Neural cell (in vitro differentiated cells): ENCODE measurements at regions not wholly inside any gene's neighbourhood (a gene's known extent, or its start where the extent isn't known, plus 50 kb on each side); places are given as distances from the start of the nearest gene placed in this dataset.

Experiments
- EP300 ChIP-seq: fragments of 450-650 bp; conservative IDR thresholded peaks from 2 replicates; pipeline ENCODE4 v1.6.1; 2014; ENCODE audit warnings: antibody characterized with exemption, mild to moderate bottlenecking, moderate library complexity; ENCODE audit not compliant: poor library complexity, severe bottlenecking
- EZH2 ChIP-seq: fragments of 200-600, 300-800 bp; shearing (Covaris generic), sonication (generic); IDR thresholded peaks from 2 replicates; pipeline ENCODE4 v1.6.1; 2014; ENCODE audit warnings: antibody characterized with exemption, low read length, borderline replicate concordance, mild to moderate bottlenecking; ENCODE audit not compliant: insufficient read depth, poor library complexity, severe bottlenecking
- POLR2AphosphoS5 ChIP-seq: IDR thresholded peaks from 2 replicates; pipeline ENCODE4 v1.6.1; 2012
- RAD21 ChIP-seq: fragments of 450-650 bp; conservative IDR thresholded peaks from 2 replicates; pipeline ENCODE4 v1.6.1; 2014; ENCODE audit warnings: antibody characterized with exemption, mild to moderate bottlenecking, moderate library complexity
- TF ChIP-seq, protein P1 (sequence below): fragments of 450-650 bp; IDR thresholded peaks from 2 replicates; pipeline ENCODE4 v1.5.1; 2014; ENCODE audit warnings: antibody characterized with exemption, mild to moderate bottlenecking, moderate library complexity; ENCODE audit not compliant: poor library complexity, severe bottlenecking

DNA sequence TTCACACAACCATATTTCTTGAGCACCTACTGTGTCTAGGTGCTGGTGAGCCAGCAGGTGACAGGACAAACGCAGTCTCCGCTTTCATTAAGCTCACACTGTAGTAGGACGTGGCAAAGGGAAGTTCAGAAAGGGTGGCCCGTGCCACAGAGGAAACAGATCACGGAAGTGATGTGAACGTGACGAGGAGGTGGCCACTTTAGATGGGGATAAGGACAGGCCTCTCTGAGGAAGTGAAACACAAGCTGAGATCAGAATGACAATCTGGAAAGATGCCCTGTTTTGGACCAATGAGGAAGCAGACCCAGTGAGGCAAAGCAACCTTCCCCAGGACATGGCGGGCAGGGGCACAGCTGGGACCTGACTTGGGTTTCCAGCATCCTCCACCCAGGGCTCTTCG, 127.4 kb upstream of the PRMT8 start:
- TF ChIP-seq RAD21, result no peak
- no peak for TF ChIP-seq EZH2
- TF ChIP-seq, protein P1, sequence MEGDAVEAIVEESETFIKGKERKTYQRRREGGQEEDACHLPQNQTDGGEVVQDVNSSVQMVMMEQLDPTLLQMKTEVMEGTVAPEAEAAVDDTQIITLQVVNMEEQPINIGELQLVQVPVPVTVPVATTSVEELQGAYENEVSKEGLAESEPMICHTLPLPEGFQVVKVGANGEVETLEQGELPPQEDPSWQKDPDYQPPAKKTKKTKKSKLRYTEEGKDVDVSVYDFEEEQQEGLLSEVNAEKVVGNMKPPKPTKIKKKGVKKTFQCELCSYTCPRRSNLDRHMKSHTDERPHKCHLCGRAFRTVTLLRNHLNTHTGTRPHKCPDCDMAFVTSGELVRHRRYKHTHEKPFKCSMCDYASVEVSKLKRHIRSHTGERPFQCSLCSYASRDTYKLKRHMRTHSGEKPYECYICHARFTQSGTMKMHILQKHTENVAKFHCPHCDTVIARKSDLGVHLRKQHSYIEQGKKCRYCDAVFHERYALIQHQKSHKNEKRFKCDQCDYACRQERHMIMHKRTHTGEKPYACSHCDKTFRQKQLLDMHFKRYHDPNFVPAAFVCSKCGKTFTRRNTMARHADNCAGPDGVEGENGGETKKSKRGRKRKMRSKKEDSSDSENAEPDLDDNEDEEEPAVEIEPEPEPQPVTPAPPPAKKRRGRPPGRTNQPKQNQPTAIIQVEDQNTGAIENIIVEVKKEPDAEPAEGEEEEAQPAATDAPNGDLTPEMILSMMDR, result no peak
- no peak for TF ChIP-seq EP300
- TF ChIP-seq POLR2AphosphoS5, result no peak
